CD4-positive, alpha-beta T cell (primary cell): ENCODE measurements at regions not wholly inside any gene's neighbourhood (a gene's known extent, or its start where the extent isn't known, plus 50 kb on each side); places are given as distances from the start of the nearest gene placed in this dataset.

ENCODE experiments used
- ATAC-seq: fragments of 200-7000 bp; cut with Tn5 transposase; one replicate; pipeline ENCODE4 v1.10.0; 2022; ENCODE audit warnings: mild to moderate bottlenecking; ENCODE audit not compliant: poor library complexity
- CTCF ChIA-PET: fragments of 350-600 bp; sonication (Branson Sonifier 250); formaldehyde crosslinking; loops from one replicate; lab custom pipeline; 2021; ENCODE audit warnings: antibody characterized with exemption, inconsistent platforms; lab: Charles Lee
- POLR2A ChIA-PET: fragments of 350-600 bp; sonication (Branson Sonifier 250); formaldehyde crosslinking; loops from one replicate; lab custom pipeline; 2021; ENCODE audit warnings: antibody characterized with exemption, inconsistent platforms; lab: Charles Lee
- DNase-seq, 14 experiments: peaks; one replicate each; pipeline ENCODE4 v3.0.0-alpha.2; 2013 to 2020; ENCODE audit warnings: mixed read lengths in 2 of 14
- H3K27ac ChIP-seq, 2 donors: one replicate each; pipeline versions ENCODE4 v1.5.1 to v1.7.0; 2013; ENCODE audit warnings: low read length in 2 of 2, low read depth in 1 of 2, mild to moderate bottlenecking in 1 of 2
- H3K27me3 ChIP-seq, 2 experiments: 1 replicate in 1 of 2; 2 replicates in 1 of 2; pipeline versions ENCODE4 v1.6.1 to v1.7.0; 2013; ENCODE audit warnings: low read length in 2 of 2, control low read depth in 1 of 2, mild to moderate bottlenecking in 1 of 2, moderate library complexity in 1 of 2; ENCODE audit not compliant: insufficient read depth in 2 of 2, control insufficient read depth in 1 of 2
- H3K36me3 ChIP-seq: one replicate; pipeline ENCODE4 v1.6.1; 2013; ENCODE audit warnings: low read length, control low read depth; ENCODE audit not compliant: insufficient read depth
- H3K4me1 ChIP-seq: one replicate; pipeline ENCODE4 v1.6.1; 2013; ENCODE audit warnings: low read length, control low read depth; ENCODE audit not compliant: insufficient read depth
- H3K4me3 ChIP-seq: one replicate; pipeline ENCODE4 v1.5.1; 2013; ENCODE audit warnings: mild to moderate bottlenecking, low read length, moderate library complexity
- H3K9me3 ChIP-seq, 2 experiments: 1 replicate in 1 of 2; 2 replicates in 1 of 2; pipeline versions ENCODE4 v1.6.1 to v1.7.0; 2013; ENCODE audit warnings: low read length in 2 of 2, mild to moderate bottlenecking in 2 of 2, control low read depth in 1 of 2, moderate library complexity in 1 of 2; ENCODE audit not compliant: control insufficient read depth in 1 of 2, insufficient read depth in 1 of 2
- H3K27ac Mint-ChIP-seq: one replicate; pipeline ENCODE4 v1.8.0; 2020; ENCODE audit warnings: mixed read lengths
- H3K27me3 Mint-ChIP-seq: one replicate; pipeline ENCODE4 v1.8.0; 2021; ENCODE audit warnings: mixed read lengths
- H3K36me3 Mint-ChIP-seq: one replicate; pipeline ENCODE4 v1.8.0; 2021; ENCODE audit warnings: low read depth, mixed read lengths
- H3K4me1 Mint-ChIP-seq: one replicate; pipeline ENCODE4 v1.8.0; 2021; ENCODE audit warnings: low read depth, mixed read lengths
- H3K4me3 Mint-ChIP-seq: one replicate; pipeline ENCODE4 v1.8.0; 2020; ENCODE audit warnings: mild to moderate bottlenecking, mixed read lengths
- H3K9me3 Mint-ChIP-seq: one replicate; pipeline ENCODE4 v1.8.0; 2020; ENCODE audit warnings: mixed read lengths
- CTCF ChIP-seq: fragments of 200-600 bp; IDR thresholded peaks from one replicate; pipeline ENCODE4 v1.8.0; 2022; ENCODE audit warnings: antibody characterized with exemption, mild to moderate bottlenecking
- intact Hi-C, 2 experiments: fragments of 100-400 bp; cut with DNase I in 1 of 2; cut with micrococcal nuclease in 1 of 2; formaldehyde crosslinking; loops; one replicate each; pipeline versions ENCODE4 v1.15.1 to v1.9.0; 2023 to 2025; cut with DNase I, micrococcal nuclease

- Histone ChIP-seq H3K27me3 (no peaks in the 10 kb centered on the region), H3K4me3 (no peak overlapping the region), H3K36me3 (no peaks in the 10 kb centered on the region), H3K27ac (no peak overlapping the region), H3K9me3 (no peaks in the 10 kb centered on the region), H3K4me1 (no peaks in the 10 kb centered on the region)
- Mint-ChIP-seq H3K27ac (no peak overlapping the region), H3K36me3 (no peaks in the 10 kb centered on the region), H3K4me3 (no peak overlapping the region), H3K4me1 (no peaks in the 10 kb centered on the region), H3K9me3 (peaks cover 7% of the 10 kb centered on the region), H3K27me3 (no peaks in the 10 kb centered on the region)
- intact Hi-C loops: no loop called here
- no peak for TF ChIP-seq CTCF
- ATAC-seq: no peak
- CTCF ChIA-PET: no interaction called here
- no peak for DNase-seq
- POLR2A ChIA-PET: no interaction called here
These were observed 842.2 kb upstream of the MAP3K7 start for GRCh38 chr6:91428953-91429560.

- Mint-ChIP-seq H3K36me3 (no peaks in the 10 kb centered on the region), H3K9me3 (peaks cover 8% of the 10 kb centered on the region), H3K27me3 (no peaks in the 10 kb centered on the region), H3K27ac (no peak overlapping the region), H3K4me1 (no peaks in the 10 kb centered on the region), H3K4me3 (no peak overlapping the region)
- Histone ChIP-seq H3K4me1 (no peaks in the 10 kb centered on the region), H3K36me3 (no peaks in the 10 kb centered on the region), H3K27me3 (no peaks in the 10 kb centered on the region), H3K4me3 (no peak overlapping the region), H3K27ac (no peak overlapping the region), H3K9me3 (no peaks in the 10 kb centered on the region)
- ATAC-seq: no peak
- no peak for DNase-seq
- no peak for TF ChIP-seq CTCF
- CTCF ChIA-PET: no interaction called here
- POLR2A ChIA-PET: no interaction called here
- intact Hi-C loops: no loop called here
These were observed 841.4 kb upstream of the MAP3K7 start for GRCh38 chr6:91428296-91428695.

GRCh38 chr6:91420243-91420642, 833.4 kb upstream of the MAP3K7 start:
- intact Hi-C loops: no loop called here
- ChIA-PET CTCF (no interaction called here), POLR2A (no interaction called here)
- DNase-seq (no peak), ATAC-seq (no peak)
- Histone ChIP-seq H3K4me1 (no peaks in the 10 kb centered on the region), H3K4me3 (no peak overlapping the region), H3K27me3 (no peaks in the 10 kb centered on the region), H3K36me3 (no peaks in the 10 kb centered on the region), H3K9me3 (peaks cover 0 to 8% of the 10 kb centered on the region in 2 experiments), H3K27ac (no peak overlapping the region)
- H3K36me3 Mint-ChIP-seq: no peaks in the 10 kb centered on the region
- no peak for TF ChIP-seq CTCF
- no peak overlapping the region for H3K27ac Mint-ChIP-seq
- no peaks in the 10 kb centered on the region for H3K4me1 Mint-ChIP-seq
- no peaks in the 10 kb centered on the region for H3K27me3 Mint-ChIP-seq
- peaks cover 19% of the 10 kb centered on the region for H3K9me3 Mint-ChIP-seq
- no peak overlapping the region for H3K4me3 Mint-ChIP-seq
